GM23338 (cell line): ENCODE measurements at regions not wholly inside any gene's neighbourhood (a gene's known extent, or its start where the extent isn't known, plus 50 kb on each side); places are given as distances from the start of the nearest gene placed in this dataset.

Source experiments
- ATAC-seq: fragments of 200-7000 bp; cut with Tn5 transposase; 3 replicates; pipeline ENCODE4 v1.9.1; 2020
- DNase-seq: peaks from one replicate; pipeline ENCODE4 v3.0.0-alpha.2; 2015; ENCODE audit warnings: low spot score
- H2AFZ ChIP-seq: fragments of 200-600 bp; sonication (generic); 2 replicates; pipeline ENCODE4 v1.8.0; 2016; ENCODE audit warnings: antibody characterized with exemption, mild to moderate bottlenecking, moderate library complexity
- H3F3A ChIP-seq: fragments of 200-600 bp; sonication (generic); replicated peaks from 2 replicates; pipeline ENCODE4 v1.8.0; 2017; ENCODE audit warnings: antibody characterized with exemption, mixed run types, low read depth
- H3K27ac ChIP-seq: fragments of 200-600 bp; sonication (generic); 2 replicates; pipeline ENCODE4 v1.6.1; 2016; ENCODE audit warnings: low read depth
- H3K27me3 ChIP-seq: fragments of 200-600 bp; sonication (generic); 2 replicates; pipeline ENCODE4 v1.8.0; 2016; ENCODE audit warnings: mild to moderate bottlenecking, mixed run types, moderate library complexity; ENCODE audit not compliant: insufficient read depth
- H3K36me3 ChIP-seq: fragments of 200-600 bp; sonication (generic); 2 replicates; pipeline ENCODE4 v1.8.0; 2016; ENCODE audit warnings: mild to moderate bottlenecking; ENCODE audit not compliant: insufficient read depth
- H3K4me1 ChIP-seq: fragments of 200-600 bp; sonication (generic); 2 replicates; pipeline ENCODE4 v1.8.0; 2016; ENCODE audit warnings: mild to moderate bottlenecking, moderate library complexity; ENCODE audit not compliant: insufficient read depth
- H3K4me2 ChIP-seq: fragments of 200-600 bp; sonication (generic); 2 replicates; pipeline ENCODE4 v1.7.1; 2017; ENCODE audit warnings: mixed run types
- H3K4me3 ChIP-seq: fragments of 200-600 bp; sonication (generic); 2 replicates; pipeline ENCODE4 v1.6.1; 2016; ENCODE audit warnings: mixed run types
- H3K79me2 ChIP-seq: fragments of 200-600 bp; sonication (generic); replicated peaks from 2 replicates; pipeline ENCODE4 v1.8.0; 2017; ENCODE audit warnings: mild to moderate bottlenecking; ENCODE audit not compliant: insufficient read depth
- H3K9me2 ChIP-seq: fragments of 200-600 bp; sonication (generic); 2 replicates; pipeline ENCODE4 v1.8.0; 2017; ENCODE audit not compliant: insufficient read depth
- H4K20me1 ChIP-seq: fragments of 200-600 bp; sonication (generic); replicated peaks from 2 replicates; pipeline ENCODE4 v1.8.0; 2017; ENCODE audit warnings: mild to moderate bottlenecking; ENCODE audit not compliant: insufficient read depth
- H3K27ac Mint-ChIP-seq: 2 replicates; pipeline ENCODE4 v1.8.0; 2020; ENCODE audit warnings: inconsistent platforms, mild to moderate bottlenecking, moderate library complexity, mixed read lengths
- H3K27me3 Mint-ChIP-seq: 3 replicates; pipeline ENCODE4 v1.8.0; 2022; ENCODE audit warnings: low read depth, mild to moderate bottlenecking, moderate library complexity, mixed read lengths, inconsistent platforms; ENCODE audit not compliant: insufficient read depth, poor library complexity
- H3K36me3 Mint-ChIP-seq: 3 replicates; pipeline ENCODE4 v1.8.0; 2021; ENCODE audit warnings: low read depth, mild to moderate bottlenecking, inconsistent platforms, moderate library complexity, mixed read lengths
- H3K4me1 Mint-ChIP-seq: 3 replicates; pipeline ENCODE4 v1.8.0; 2020; ENCODE audit warnings: mild to moderate bottlenecking, inconsistent platforms, mixed read lengths
- H3K4me3 Mint-ChIP-seq: 3 replicates; pipeline ENCODE4 v1.8.0; 2021; ENCODE audit warnings: moderate library complexity, mild to moderate bottlenecking, inconsistent platforms, mixed read lengths
- H3K9me3 Mint-ChIP-seq: 3 replicates; pipeline ENCODE4 v1.8.0; 2020; ENCODE audit warnings: moderate library complexity, mild to moderate bottlenecking, inconsistent platforms, mixed read lengths
- CTCF ChIP-seq, 2 experiments: fragments of 200-600 bp in 1 of 2; sonication (generic) in 1 of 2; conservative IDR thresholded peaks; 2 replicates each; pipeline versions ENCODE4 v1.5.1 to v1.6.1; 2016 to 2017; ENCODE audit warnings: antibody characterized with exemption in 2 of 2, low read depth in 2 of 2, mild to moderate bottlenecking in 2 of 2, moderate library complexity in 1 of 2
- ETS1 ChIP-seq: IDR thresholded peaks from 2 replicates; pipeline ENCODE4 v1.6.1; 2016; ENCODE audit warnings: antibody characterized with exemption
- EZH2 ChIP-seq: fragments of 200-600 bp; sonication (generic); IDR thresholded peaks from one replicate; pipeline ENCODE4 v1.8.0; 2017; ENCODE audit warnings: antibody characterized with exemption, mild to moderate bottlenecking, low read depth; ENCODE audit not compliant: unreplicated experiment
- JUNB ChIP-seq: IDR thresholded peaks from one replicate; pipeline ENCODE4 v1.6.1; 2016; ENCODE audit warnings: antibody characterized with exemption; ENCODE audit not compliant: unreplicated experiment
- NANOG ChIP-seq: IDR thresholded peaks from 2 replicates; pipeline ENCODE4 v1.6.1; 2016; ENCODE audit warnings: antibody characterized with exemption, borderline replicate concordance
- POLR2AphosphoS5 ChIP-seq: IDR thresholded peaks from 2 replicates; pipeline ENCODE4 v1.6.1; 2016; ENCODE audit warnings: antibody characterized with exemption, low read depth
- REST ChIP-seq: IDR thresholded peaks from one replicate; pipeline ENCODE4 v1.6.1; 2018; ENCODE audit warnings: antibody characterized with exemption; ENCODE audit not compliant: unreplicated experiment
- STAT1 ChIP-seq: IDR thresholded peaks from one replicate; pipeline ENCODE4 v1.6.1; 2016; ENCODE audit warnings: antibody characterized with exemption; ENCODE audit not compliant: unreplicated experiment
- ZNF114 ChIP-seq: fragments of 250-450 bp; sonication (Bioruptor Pico); IDR thresholded peaks from 2 replicates; pipeline ENCODE4 v1.5.0; 2020; ENCODE audit warnings: mild to moderate bottlenecking, moderate library complexity
- ZNF331 ChIP-seq: fragments of 250-450 bp; sonication (Bioruptor Pico); IDR thresholded peaks from 2 replicates; pipeline ENCODE4 v1.5.0; 2020; ENCODE audit warnings: low read depth, mild to moderate bottlenecking, moderate library complexity
- ZNF462 ChIP-seq: fragments of 250-450 bp; sonication (Bioruptor Pico); IDR thresholded peaks from 2 replicates; pipeline ENCODE4 v1.5.0; 2020; ENCODE audit warnings: mild to moderate bottlenecking, moderate library complexity

- no peak overlapping the region for H3K27ac Mint-ChIP-seq
- H3K4me1 ChIP-seq, result no peaks in the 10 kb centered on the region
- H3K4me2 ChIP-seq, result no peak overlapping the region
- DNase-seq (no peak), ATAC-seq (no peak)
- peaks cover under 1% of the 10 kb centered on the region for H3K27me3 Mint-ChIP-seq
- H3K27ac ChIP-seq, result no peak overlapping the region
- H3K9me3 Mint-ChIP-seq, result no peaks in the 10 kb centered on the region
- H3F3A ChIP-seq, result no peaks in the 10 kb centered on the region
- H3K36me3 Mint-ChIP-seq, result no peaks in the 10 kb centered on the region
- no peak overlapping the region for H2AFZ ChIP-seq
- TF ChIP-seq STAT1 (no peak), ETS1 (no peak), POLR2AphosphoS5 (no peak), JUNB (no peak), NANOG (no peak), ZNF114 (CRISPR knock-in tag) (no peak), EZH2 (no peak), ZNF331 (CRISPR knock-in tag) (no peak), CTCF (conservative IDR thresholded peaks at IDR 0.05; ENCODE audit: low read depth in 2 of 2) (no peak), REST (no peak), ZNF462 (CRISPR knock-in tag) (no peak)
- no peaks in the 10 kb centered on the region for H4K20me1 ChIP-seq
- H3K27me3 ChIP-seq, result no peaks in the 10 kb centered on the region
- peaks cover 22% of the 10 kb centered on the region for H3K9me2 ChIP-seq
- peaks cover 13% of the 10 kb centered on the region; the same call in 2 of the 3 replicates for H3K4me1 Mint-ChIP-seq
- H3K4me3 ChIP-seq, result no peak overlapping the region
- H3K79me2 ChIP-seq, result no peaks in the 10 kb centered on the region
- H3K4me3 Mint-ChIP-seq, result no peak overlapping the region
- no peaks in the 10 kb centered on the region for H3K36me3 ChIP-seq
Measured at GRCh38 chr20:22791877-22792525, 207.6 kb upstream of the FOXA2 start.
